Activated CD8-positive, alpha-beta T cell treated with anti-CD3 and anti-CD28 coated beads for 36 hours (primary cell): ENCODE measurements at regions not wholly inside any gene's neighbourhood (a gene's known extent, or its start where the extent isn't known, plus 50 kb on each side); places are given as distances from the start of the nearest gene placed in this dataset.

Experiments
- ATAC-seq: fragments of 200-7000 bp; cut with Tn5 transposase; one replicate; pipeline ENCODE4 v1.10.0; 2021; ENCODE audit warnings: mild to moderate bottlenecking, moderate library complexity
- CTCF ChIA-PET: fragments of 350-600 bp; sonication (Branson Sonifier 250); formaldehyde crosslinking; loops from one replicate; lab custom pipeline; 2021; ENCODE audit warnings: antibody characterized with exemption; lab: Charles Lee
- POLR2A ChIA-PET: fragments of 350-600 bp; sonication (Branson Sonifier 250); formaldehyde crosslinking; loops from one replicate; lab custom pipeline; 2021; ENCODE audit warnings: antibody characterized with exemption; lab: Charles Lee
- DNase-seq: peaks from one replicate; pipeline ENCODE4 v3.0.0-alpha.2; 2020
- H3K27ac Mint-ChIP-seq: one replicate; pipeline ENCODE4 v1.8.0; 2021; ENCODE audit warnings: mild to moderate bottlenecking, mixed read lengths
- H3K27me3 Mint-ChIP-seq: one replicate; pipeline ENCODE4 v1.8.0; 2021; ENCODE audit warnings: mixed read lengths
- H3K36me3 Mint-ChIP-seq: one replicate; pipeline ENCODE4 v1.8.0; 2021; ENCODE audit warnings: low read depth, mixed read lengths
- H3K4me1 Mint-ChIP-seq: one replicate; pipeline ENCODE4 v1.8.0; 2021; ENCODE audit warnings: low read depth, mixed read lengths
- H3K4me3 Mint-ChIP-seq: one replicate; pipeline ENCODE4 v1.8.0; 2021; ENCODE audit warnings: mild to moderate bottlenecking, moderate library complexity, mixed read lengths
- H3K9me3 Mint-ChIP-seq: one replicate; pipeline ENCODE4 v1.8.0; 2021; ENCODE audit warnings: mixed read lengths
- intact Hi-C: fragments of 100-400 bp; cut with micrococcal nuclease; formaldehyde crosslinking; loops from one replicate; pipeline ENCODE4 v1.10.0; 2022
- TF ChIP-seq, protein P1 (sequence below): fragments of 200-600 bp; IDR thresholded peaks from one replicate; pipeline ENCODE4 v1.8.0; 2022; ENCODE audit warnings: antibody characterized with exemption, mild to moderate bottlenecking

DNA sequence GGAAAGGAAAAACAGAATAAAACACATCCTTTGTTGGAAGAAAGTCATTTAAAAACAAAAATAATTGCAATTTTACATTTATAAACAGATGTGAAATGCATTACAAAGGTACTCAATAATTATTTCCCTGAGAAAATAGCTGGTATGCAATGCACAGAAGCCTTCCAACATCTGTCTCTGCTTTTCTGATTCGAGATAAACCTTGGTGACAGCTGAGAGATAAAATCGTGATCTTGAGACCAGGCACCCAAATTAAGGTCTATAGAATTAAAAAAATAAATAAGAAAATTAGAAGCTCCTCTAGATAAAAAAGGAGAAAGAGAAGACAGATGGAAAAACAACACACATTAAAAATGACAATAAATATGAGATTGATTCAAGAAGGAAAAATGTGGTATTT lies 544.0 kb downstream of the SPRY1 start:
- TF ChIP-seq, protein P1, sequence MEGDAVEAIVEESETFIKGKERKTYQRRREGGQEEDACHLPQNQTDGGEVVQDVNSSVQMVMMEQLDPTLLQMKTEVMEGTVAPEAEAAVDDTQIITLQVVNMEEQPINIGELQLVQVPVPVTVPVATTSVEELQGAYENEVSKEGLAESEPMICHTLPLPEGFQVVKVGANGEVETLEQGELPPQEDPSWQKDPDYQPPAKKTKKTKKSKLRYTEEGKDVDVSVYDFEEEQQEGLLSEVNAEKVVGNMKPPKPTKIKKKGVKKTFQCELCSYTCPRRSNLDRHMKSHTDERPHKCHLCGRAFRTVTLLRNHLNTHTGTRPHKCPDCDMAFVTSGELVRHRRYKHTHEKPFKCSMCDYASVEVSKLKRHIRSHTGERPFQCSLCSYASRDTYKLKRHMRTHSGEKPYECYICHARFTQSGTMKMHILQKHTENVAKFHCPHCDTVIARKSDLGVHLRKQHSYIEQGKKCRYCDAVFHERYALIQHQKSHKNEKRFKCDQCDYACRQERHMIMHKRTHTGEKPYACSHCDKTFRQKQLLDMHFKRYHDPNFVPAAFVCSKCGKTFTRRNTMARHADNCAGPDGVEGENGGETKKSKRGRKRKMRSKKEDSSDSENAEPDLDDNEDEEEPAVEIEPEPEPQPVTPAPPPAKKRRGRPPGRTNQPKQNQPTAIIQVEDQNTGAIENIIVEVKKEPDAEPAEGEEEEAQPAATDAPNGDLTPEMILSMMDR, result no peak
- Mint-ChIP-seq H3K9me3 (no peaks in the 10 kb centered on the region), H3K27me3 (peaks cover 1% of the 10 kb centered on the region), H3K4me1 (no peaks in the 10 kb centered on the region), H3K36me3 (no peaks in the 10 kb centered on the region), H3K27ac (no peak overlapping the region), H3K4me3 (no peak overlapping the region)
- POLR2A ChIA-PET, result no interaction called here
- CTCF ChIA-PET, result no interaction called here
- no peak for DNase-seq
- no peak for ATAC-seq
- intact Hi-C loops, result no loop called here

DNA sequence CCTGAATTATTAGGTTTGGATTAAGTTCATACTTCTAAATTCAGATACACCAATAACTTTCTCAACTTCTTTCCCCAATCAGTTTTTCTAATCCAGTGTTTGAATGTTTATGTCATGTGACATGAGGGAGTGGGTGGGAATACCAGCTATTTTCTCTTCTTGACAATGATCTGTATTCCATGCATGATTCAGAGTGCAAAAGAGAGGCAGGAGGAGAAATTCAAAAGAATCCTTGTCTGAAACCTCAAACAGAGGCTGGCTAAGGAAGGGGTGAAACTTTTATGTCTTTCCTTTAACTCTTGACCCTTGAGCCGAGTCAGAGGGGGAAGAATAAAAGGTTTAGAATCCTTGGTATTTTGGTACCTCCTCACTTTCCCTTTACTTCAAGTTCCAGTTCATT lies 544.7 kb downstream of the SPRY1 start:
- intact Hi-C loops, result no loop called here
- H3K4me1 Mint-ChIP-seq, result no peaks in the 10 kb centered on the region
- TF ChIP-seq, protein P1, result no peak
- no peaks in the 10 kb centered on the region for H3K9me3 Mint-ChIP-seq
- ChIA-PET CTCF (no interaction called here), POLR2A (no interaction called here)
- H3K4me3 Mint-ChIP-seq, result no peak overlapping the region
- H3K27me3 Mint-ChIP-seq, result peaks cover 1% of the 10 kb centered on the region
- no peak overlapping the region for H3K27ac Mint-ChIP-seq
- DNase-seq (no peak), ATAC-seq (no peak)
- H3K36me3 Mint-ChIP-seq, result no peaks in the 10 kb centered on the region

DNA sequence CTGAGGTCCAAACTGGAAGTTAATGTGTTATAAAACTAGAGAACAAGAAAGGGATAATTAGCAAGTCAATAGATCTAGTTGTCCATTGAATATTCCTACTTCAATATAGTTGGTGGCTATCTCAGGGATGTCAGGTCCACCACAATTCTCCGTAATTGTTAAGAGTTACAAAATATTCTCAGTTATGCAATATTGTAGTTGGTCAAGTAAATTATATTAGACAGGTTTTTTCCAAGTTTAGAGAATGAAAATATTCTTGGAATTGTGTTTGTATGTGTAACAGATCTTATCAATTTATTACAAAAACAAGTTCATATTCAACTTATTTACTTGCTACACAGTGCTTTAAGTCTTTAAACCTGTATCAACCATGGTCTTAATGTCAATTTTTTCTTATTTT lies 547.4 kb downstream of the SPRY1 start:
- Mint-ChIP-seq H3K4me1 (no peaks in the 10 kb centered on the region), H3K9me3 (no peaks in the 10 kb centered on the region), H3K36me3 (no peaks in the 10 kb centered on the region), H3K4me3 (no peak overlapping the region), H3K27ac (no peak overlapping the region), H3K27me3 (peaks cover 1% of the 10 kb centered on the region)
- TF ChIP-seq, protein P1, result no peak
- POLR2A ChIA-PET, result no interaction called here
- ATAC-seq (no peak), DNase-seq (no peak)
- intact Hi-C loops, result no loop called here
- CTCF ChIA-PET, result no interaction called here

DNA sequence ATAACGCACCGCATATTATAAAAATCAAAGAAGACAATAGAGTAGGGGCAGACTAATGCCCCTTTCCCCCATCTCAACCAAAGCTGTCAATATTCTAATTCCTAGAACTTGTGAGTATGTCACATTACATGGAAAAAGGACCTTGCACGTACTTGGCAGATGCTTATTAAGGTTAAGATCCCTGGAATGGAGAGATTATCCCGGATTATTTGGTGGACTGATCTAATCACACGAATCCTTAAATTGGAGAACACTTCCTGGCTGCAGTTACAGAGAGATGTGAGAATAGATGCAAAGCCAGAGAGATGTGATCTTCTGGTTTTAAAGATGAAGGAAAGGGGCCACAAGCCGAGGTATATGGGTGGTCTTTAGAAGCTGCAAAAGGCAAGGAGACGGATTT lies 548.7 kb downstream of the SPRY1 start:
- intact Hi-C loops, result no loop called here
- Mint-ChIP-seq H3K9me3 (no peaks in the 10 kb centered on the region), H3K4me1 (no peaks in the 10 kb centered on the region), H3K27ac (no peak overlapping the region), H3K36me3 (no peaks in the 10 kb centered on the region), H3K4me3 (no peak overlapping the region), H3K27me3 (no peaks in the 10 kb centered on the region)
- ChIA-PET POLR2A (no interaction called here), CTCF (no interaction called here)
- no peak for ATAC-seq
- DNase-seq, result no peak
- TF ChIP-seq, protein P1, result no peak

DNA sequence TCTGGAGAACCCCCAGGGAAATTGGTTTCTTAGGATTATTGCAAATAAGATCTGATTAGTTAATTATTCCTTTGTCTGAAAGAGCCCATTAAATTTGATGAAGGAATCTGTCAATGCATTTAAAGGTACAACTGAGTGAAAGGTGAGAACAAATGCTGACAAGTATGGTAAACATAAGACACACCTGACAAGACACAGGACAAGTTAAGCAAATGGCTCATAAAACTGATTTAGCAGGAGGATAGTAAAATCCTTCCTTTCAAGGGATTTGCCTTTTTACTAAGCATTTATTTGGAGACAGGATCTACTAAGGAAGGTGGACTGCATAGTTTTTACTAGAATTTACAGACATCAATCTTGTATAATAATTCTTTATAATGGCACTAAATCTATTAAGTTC lies 553.9 kb downstream of the SPRY1 start:
- peaks cover 5% of the 10 kb centered on the region for H3K27me3 Mint-ChIP-seq
- DNase-seq (no peak), ATAC-seq (no peak)
- H3K4me1 Mint-ChIP-seq, result no peaks in the 10 kb centered on the region
- no peak overlapping the region for H3K4me3 Mint-ChIP-seq
- POLR2A ChIA-PET, result no interaction called here
- H3K36me3 Mint-ChIP-seq, result no peaks in the 10 kb centered on the region
- TF ChIP-seq, protein P1, result no peak
- intact Hi-C loops, result no loop called here
- no peaks in the 10 kb centered on the region for H3K9me3 Mint-ChIP-seq
- no peak overlapping the region for H3K27ac Mint-ChIP-seq
- CTCF ChIA-PET, result interaction anchor here (1.0 kb wide), 1 partner anchor 13 kb away, joined by 3 read pairs; no protein-coding TSS in a partner anchor
